ENCODE measurements at regions not wholly inside any gene's neighbourhood (a gene's known extent, or its start where the extent isn't known, plus 50 kb on each side); places are given as distances from the start of the nearest gene placed in this dataset.

- DNase-seq: no peak
These were observed 148.5 kb downstream of the PHETA1 start for GRCh38 chr12:111220363-111220762.

GRCh38 chr12:111219440-111219839, 149.5 kb downstream of the PHETA1 start:
- no peak for DNase-seq

GRCh38 chr12:111218499-111218898, 150.4 kb downstream of the PHETA1 start:
- no peak for DNase-seq

- no peak for DNase-seq
These were observed 152.3 kb downstream of the PHETA1 start for GRCh38 chr12:111216387-111217159.

- no peak for DNase-seq
These were observed 153.0 kb downstream of the PHETA1 start for GRCh38 chr12:111215881-111216280.

GRCh38 chr12:111214401-111214800, 154.5 kb downstream of the PHETA1 start:
- DNase-seq: no peak

GRCh38 chr12:111213561-111213960, 155.3 kb downstream of the PHETA1 start:
- no peak for DNase-seq

GRCh38 chr12:111212814-111213456, 156.0 kb downstream of the PHETA1 start:
- DNase-seq: no peak

GRCh38 chr12:111211910-111212757, 156.8 kb downstream of the PHETA1 start:
- no peak for DNase-seq

- DNase-seq: no peak
These were observed 159.1 kb downstream of the PHETA1 start for GRCh38 chr12:111209811-111210210.

GRCh38 chr12:111207761-111208160, 161.1 kb downstream of the PHETA1 start:
- DNase-seq: no peak

GRCh38 chr12:111204788-111205241, 164.1 kb downstream of the PHETA1 start:
- DNase-seq: no peak

GRCh38 chr12:111203969-111204368, 164.9 kb downstream of the PHETA1 start:
- no peak for DNase-seq

GRCh38 chr12:111203446-111203845, 165.4 kb downstream of the PHETA1 start:
- DNase-seq: no peak

- DNase-seq: no peak
These were observed 166.5 kb downstream of the PHETA1 start for GRCh38 chr12:111202237-111202915.

- no peak for DNase-seq
These were observed 167.2 kb downstream of the PHETA1 start for GRCh38 chr12:111201495-111202236.

GRCh38 chr12:111201036-111201435, 167.9 kb downstream of the PHETA1 start:
- peak; percentile 16 for DNase-seq

GRCh38 chr12:111197376-111197944, 171.4 kb downstream of the PHETA1 start:
- DNase-seq: no peak

- no peak for DNase-seq
These were observed 172.4 kb downstream of the PHETA1 start for GRCh38 chr12:111196532-111196931.

GRCh38 chr12:111195316-111195715, 173.6 kb downstream of the PHETA1 start:
- no peak for DNase-seq

GRCh38 chr12:111194703-111195051, 174.2 kb downstream of the PHETA1 start:
- no peak for DNase-seq
